ENCODE measurements at regions not wholly inside any gene's neighbourhood (a gene's known extent, or its start where the extent isn't known, plus 50 kb on each side); places are given as distances from the start of the nearest gene placed in this dataset.

DNA sequence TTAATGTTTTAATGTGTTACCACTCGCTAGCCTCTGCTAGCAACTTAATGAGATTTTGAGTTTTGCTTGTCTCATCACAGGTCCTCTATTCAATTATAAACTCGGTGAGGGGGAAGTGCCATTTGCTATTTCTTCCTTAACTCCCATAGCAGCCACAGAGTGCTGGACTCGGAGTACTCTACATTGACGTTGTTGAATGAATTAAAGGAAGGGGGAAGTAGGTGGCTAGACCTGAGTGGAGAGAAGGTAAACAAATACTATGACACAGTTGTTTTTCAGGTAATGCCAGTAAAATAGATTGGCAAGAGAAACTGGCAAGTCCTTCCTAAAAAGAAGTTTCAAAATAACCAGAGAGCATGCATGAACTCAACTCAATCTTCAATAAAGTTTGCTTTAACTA is 339.3 kb downstream of the HRH4 start:
- DNase-seq (ENCODE audit: insufficient read length, low spot score) (no peak), FAIRE-seq (no peak)
- TF ChIP-seq POLR2A (IDR thresholded peaks at IDR 0.05; ENCODE audit: low read depth, low read length) = no peak

DNA sequence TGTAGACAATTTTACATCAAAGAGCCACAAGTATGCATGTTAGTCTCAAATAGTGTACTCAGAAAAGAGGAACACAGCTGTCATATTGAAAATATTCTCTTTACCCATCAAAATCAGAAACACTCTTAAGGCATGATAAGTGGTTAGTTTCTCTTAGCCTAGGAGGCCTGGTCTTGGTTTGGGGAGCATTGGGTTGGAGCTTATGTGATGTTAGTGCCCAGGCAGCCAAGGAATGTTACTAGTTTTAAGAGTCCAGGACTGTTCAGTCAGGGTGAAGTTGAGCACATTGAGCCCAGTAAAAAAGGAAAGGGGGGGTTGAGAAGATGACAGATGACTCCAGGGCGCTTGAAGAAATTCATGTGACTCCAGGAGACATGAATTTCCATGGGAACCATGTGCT is 340.6 kb downstream of the HRH4 start:
- FAIRE-seq (no peak), DNase-seq (ENCODE audit: insufficient read length, low spot score) (no peak)
- TF ChIP-seq POLR2A (IDR thresholded peaks at IDR 0.05; ENCODE audit: low read depth, low read length) = no peak

DNA sequence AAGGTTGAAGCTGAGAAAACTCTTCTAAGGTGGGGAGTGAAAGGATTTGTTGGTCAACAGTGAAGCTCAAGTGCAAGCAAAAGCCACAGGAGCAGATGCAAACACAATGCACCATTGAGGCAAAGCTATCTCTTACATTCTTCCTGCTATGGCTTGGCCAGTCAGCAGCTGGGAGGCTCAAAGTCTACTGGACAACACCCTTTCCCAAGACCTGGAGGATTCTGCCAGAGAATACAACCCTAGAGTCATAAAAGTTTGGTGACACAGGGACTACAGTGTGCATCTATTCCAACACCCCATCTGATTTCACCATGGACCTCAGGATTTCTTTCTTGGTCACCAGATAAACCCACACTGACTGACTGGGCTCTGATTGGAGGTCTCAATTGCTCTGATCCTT is 342.0 kb downstream of the HRH4 start:
- no peak for FAIRE-seq
- TF ChIP-seq POLR2A (IDR thresholded peaks at IDR 0.05; ENCODE audit: low read depth, low read length) = no peak

DNA sequence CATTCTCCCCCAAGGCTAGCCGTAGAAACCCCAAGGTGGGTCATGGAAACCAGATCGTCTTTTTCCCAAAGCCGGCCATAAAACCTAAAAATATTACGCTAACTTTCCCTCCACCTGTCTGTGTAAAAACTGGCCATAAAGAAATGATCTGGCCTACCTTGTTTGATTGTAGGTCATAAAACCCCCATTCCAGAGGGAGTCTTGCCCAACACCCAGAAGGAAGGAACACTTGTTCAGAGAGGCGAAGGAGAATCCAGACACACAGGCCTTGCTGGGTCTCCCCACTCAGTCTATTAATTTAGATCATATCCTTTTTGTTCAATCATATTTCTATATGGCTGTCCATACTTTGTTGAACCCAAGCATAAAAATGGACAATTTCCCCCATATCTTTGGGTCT is 344.7 kb downstream of the HRH4 start:
- TF ChIP-seq POLR2A (IDR thresholded peaks at IDR 0.05; ENCODE audit: low read depth, low read length) = no peak
- FAIRE-seq (no peak), DNase-seq (ENCODE audit: insufficient read length, low spot score) (no peak)

More for the DNA sequence above, 342.0 kb downstream of the HRH4 start:
- DNase-seq (ENCODE audit: insufficient read length, low spot score) = no peak

DNA sequence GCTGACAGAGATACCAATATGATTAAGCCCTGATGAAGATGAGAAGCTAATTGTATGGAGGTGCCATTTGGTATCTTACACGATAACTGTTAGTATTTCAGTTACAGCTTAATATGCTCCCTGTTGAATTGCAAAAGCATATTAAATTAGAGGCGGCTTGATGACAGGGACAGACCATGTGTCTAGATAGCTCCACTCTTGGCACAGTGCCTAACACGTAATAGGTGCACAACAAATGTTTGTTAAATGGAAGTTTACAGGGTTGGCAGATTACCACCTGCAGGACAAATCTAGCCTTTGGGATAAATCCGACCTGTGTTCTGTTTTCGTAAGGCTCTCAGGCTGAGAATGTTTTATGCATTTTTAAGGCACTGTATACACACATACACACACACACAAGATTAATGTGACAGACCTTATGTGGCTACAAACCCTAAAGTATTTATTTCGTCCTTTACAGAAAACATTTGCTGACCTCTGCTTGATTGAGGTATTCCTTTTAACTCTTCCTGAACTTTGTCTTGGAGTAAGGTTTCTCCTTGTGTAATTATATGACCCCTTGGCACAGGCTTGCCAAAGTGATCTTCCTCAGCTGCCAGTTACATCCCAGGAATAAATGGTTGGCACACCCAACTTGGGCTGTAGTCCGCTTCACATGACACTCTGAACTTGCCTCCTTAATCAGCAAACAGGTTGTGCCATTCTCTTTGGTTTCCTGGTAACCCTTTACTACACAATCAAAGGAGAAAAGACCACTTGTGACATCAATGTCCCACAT is 348.9 kb downstream of the HRH4 start:
- FAIRE-seq (no peak), DNase-seq (ENCODE audit: insufficient read length, low spot score) (no peak)
- TF ChIP-seq POLR2A (IDR thresholded peaks at IDR 0.05; ENCODE audit: low read depth, low read length) = no peak

DNA sequence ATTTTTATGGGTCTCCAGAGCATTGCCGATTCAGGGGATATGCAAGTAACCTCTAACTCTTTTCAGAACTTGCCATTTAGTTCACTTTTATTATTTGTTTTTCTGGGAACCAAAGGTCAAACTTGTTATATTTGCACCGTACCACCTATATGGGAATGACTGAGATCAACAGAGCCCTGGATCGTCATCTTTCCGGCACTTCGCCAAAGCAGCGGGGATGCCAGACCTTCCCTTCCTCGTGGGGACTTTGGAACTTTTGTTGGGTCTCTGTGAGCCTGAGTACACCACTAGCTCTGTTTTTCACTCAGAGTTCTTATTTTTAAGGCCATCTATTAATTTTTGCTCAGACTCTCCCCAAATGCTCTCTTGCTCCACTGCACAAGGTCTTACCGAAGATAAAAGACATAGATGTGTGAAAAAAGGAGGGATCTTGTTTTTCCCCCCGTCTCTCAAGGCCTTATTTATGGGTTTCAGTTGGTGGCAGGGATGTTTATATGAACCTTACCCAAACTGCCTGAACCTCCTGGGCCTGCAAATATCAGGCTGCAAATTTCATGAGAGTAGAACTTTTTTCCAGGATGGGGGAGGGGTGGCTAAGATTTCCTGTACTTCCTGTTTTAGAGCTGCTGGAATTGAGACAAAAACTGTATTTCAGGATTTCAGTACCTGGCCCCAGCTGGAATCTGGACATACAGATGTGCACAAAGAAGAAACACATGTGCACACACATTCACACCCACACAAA is 350.3 kb downstream of the HRH4 start:
- FAIRE-seq = no peak
- TF ChIP-seq POLR2A (IDR thresholded peaks at IDR 0.05; ENCODE audit: low read depth, low read length) = no peak
- no peak for DNase-seq (ENCODE audit: insufficient read length, low spot score)

DNA sequence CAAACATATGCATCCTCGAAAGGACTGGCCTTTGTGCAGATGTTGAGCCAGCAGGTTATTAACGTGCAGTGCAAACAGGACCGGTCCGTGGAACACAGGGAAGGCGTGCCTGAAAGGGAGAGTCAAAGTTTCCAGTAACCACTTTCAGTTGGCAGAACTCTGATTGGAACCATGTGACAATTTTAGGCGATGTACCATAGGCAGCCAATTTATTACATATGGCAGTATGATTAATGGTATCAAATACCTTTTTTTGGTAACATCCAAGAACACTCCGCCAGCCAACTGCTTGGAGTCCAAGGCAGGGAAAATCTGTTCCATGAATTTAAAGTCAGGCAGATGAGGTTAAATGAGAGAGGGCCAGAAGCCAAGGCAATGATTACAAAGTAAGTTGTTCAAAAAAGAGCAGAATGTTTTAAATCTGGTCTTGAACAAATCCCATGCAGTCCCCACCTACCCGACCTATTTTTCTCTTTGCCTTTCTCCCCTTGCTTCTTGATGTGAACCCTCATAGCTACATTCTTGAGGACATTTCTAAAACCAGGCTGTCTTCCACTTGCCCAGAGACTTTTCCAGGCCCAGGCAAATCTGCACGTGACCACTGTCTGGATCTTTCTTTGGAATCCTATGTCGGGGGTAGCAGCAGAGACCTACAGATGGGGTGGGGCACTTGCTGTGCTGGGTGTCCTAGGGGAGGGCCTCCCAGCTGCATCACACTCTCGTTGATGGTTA is 351.7 kb downstream of the HRH4 start:
- DNase-seq (ENCODE audit: insufficient read length, low spot score) (no peak), FAIRE-seq (no peak)
- TF ChIP-seq POLR2A (IDR thresholded peaks at IDR 0.05; ENCODE audit: low read depth, low read length) = no peak

DNA sequence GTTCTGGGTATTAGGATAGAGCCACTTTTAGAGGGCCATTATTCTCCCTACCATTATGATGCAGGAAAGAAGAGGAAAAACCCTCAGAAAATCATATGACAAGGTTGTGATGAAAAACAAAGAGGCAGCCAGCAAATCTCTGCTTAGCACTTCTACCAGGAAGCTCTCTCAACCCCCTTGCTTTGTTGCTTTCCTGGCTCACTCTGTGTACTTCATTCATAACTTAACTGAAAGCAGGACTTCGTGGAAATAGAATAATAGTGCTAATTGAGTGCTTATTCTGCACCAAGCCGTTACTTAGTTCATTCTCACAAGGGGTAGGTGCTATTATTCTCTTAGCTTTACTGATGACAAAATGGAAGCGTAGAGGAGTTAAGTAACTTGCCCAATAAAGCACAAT is 354.1 kb downstream of the HRH4 start:
- no peak for DNase-seq (ENCODE audit: insufficient read length, low spot score)
- no peak for FAIRE-seq
- no peak for TF ChIP-seq POLR2A (IDR thresholded peaks at IDR 0.05; ENCODE audit: low read depth, low read length)

DNA sequence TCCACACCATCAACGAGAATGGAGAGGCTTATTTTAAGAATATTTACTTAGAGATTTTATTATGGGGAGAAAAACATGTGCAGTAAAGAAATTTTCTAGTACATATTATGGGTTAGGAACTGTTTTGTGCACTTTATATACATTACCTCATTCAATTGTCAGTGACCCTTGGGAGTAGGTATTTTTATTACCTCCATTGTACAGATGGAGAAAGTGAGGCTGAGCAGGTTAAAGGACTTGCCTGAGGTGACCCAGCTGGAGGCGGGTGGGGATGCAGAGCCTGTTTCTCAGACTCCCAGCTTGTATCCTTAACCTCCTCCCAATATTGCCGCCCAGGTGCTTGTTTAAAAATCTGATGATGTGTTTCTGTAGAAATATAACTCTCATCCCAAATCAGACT is 356.7 kb downstream of the HRH4 start:
- no peak for TF ChIP-seq POLR2A (IDR thresholded peaks at IDR 0.05; ENCODE audit: low read depth, low read length)
- FAIRE-seq = no peak
- DNase-seq (ENCODE audit: insufficient read length, low spot score) = no peak

DNA sequence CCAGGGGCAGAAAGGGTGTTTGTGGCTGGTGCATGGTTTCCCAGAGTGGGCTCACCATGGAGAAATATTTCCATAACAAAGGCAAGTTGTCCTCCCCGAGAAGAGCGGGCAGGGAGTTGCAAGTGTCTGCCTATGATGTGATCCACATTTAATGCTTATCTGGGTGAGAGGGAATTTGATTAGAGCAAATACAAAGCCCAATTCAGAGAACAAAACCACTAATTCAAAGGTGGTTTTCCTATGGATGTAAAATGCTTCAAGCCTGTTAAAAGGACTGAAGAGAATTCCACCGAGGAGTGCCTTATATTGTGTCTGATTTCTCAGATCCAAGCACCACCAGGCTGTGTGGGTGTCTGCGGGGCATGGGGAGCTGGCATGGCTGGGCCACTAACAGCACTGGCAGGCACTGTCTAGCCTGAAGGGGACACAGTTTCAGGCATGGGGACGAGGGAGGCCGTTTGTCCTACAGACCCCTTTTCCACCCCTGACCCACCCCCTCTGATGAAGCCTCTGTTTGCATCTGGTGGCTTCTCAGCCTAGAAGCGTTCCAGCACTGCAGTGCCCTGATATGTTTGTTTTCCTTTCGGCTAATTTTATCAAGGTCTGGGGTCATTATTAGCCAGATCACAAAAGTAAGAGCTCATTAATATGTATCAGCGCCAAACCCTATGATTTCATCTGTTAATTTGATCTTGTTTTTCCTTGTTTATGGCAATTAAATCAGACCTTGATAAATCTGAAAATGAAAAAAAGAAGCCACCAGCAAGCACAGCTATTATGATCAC is 357.3 kb downstream of the HRH4 start:
- no peak for DNase-seq (ENCODE audit: insufficient read length, low spot score)
- FAIRE-seq = no peak
- no peak for TF ChIP-seq POLR2A (IDR thresholded peaks at IDR 0.05; ENCODE audit: low read depth, low read length)

DNA sequence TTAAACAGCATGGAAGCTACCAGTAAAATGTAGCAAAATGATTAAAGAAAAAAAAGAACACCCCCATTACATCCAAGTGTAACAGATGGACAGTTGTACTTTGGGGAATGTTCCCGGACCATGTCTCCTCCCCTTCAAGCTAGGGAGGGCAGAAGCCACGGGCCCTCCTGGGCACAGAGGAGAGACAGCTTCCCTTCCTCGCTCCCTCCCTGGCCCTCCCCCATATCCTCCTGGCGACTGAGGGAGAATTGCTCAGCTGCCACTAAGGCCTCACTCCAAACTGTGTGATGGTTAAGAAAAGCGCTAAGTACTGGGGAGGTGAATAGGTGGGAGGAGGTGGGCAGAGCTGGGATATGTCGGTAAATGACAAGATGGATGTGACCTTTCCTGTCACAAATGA is 358.0 kb downstream of the HRH4 start:
- DNase-seq (ENCODE audit: insufficient read length, low spot score) (no peak), FAIRE-seq (no peak)
- TF ChIP-seq POLR2A (IDR thresholded peaks at IDR 0.05; ENCODE audit: low read depth, low read length) = no peak

DNA sequence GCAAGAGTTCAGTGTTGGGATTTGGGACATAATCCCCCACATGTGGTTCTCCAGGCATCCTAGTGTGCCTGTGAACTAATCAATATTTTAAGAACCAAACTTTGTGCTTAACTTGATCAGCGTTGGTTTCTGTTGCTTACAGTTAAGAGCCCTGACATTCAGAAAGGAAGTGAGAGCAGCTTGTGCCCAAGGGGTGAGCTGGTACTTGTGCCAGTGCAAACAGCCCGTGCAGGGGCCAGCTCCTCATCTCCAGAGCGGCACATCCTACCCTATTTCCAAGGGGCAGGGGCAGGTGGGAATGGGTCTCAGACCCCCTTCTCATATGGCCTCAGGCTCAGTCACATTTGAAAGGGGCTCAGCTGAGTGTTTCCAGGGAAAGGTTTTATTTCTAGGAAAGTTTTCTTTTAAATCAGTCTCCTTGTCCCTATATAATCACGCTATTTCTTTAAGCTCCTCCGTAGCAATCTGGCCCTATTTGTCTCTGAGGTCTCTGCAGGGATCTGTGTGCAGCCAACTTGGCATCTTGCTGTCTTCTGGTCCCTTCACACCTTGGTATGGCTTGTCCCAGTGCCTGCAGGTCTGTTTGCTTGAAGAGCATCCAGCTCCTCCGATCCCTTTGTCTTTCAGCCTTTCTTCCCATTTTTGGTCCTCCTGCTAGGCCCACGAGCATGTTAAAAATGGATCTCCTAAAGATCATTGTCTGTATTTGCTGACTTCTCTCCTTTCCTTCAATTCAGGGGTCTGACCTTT is 358.9 kb downstream of the HRH4 start:
- TF ChIP-seq POLR2A (IDR thresholded peaks at IDR 0.05; ENCODE audit: low read depth, low read length) = no peak
- DNase-seq (ENCODE audit: insufficient read length, low spot score) (no peak), FAIRE-seq (no peak)

DNA sequence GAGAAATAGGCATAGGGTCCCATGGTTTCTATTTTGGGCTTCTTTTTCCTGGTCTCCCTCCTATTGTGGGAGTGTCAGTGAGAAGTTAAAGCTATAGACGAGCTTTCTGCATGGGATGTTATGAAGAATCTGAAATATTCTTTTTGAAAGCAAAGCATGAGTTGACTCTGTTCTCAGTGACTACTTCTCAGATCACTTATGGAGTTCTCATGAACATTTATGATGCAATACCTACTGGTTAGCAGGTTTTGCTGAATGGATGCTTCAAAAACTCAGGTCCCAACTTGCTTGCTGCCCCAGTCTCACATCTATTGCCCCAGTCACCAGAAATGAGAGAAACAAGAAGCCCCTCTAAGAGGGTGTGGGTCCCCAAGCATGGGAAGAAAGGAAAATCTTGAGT is 365.0 kb downstream of the HRH4 start:
- TF ChIP-seq POLR2A (IDR thresholded peaks at IDR 0.05; ENCODE audit: low read depth, low read length) = no peak
- DNase-seq (ENCODE audit: insufficient read length, low spot score) = no peak
- FAIRE-seq = no peak

All from H54 (cell line).